Hematopoietic multipotent progenitor cell (in vitro differentiated cells): ENCODE measurements at regions not wholly inside any gene's neighbourhood (a gene's known extent, or its start where the extent isn't known, plus 50 kb on each side); places are given as distances from the start of the nearest gene placed in this dataset.
A peak's percentile ranks its signal among the peaks of the same experiment; 100 is the strongest.
"Not testable (repeated sequence)": the region's sequence is repeated elsewhere in the genome, so short reads cannot be mapped to it uniquely, and the experiment has no call there.

ENCODE experiments used
- DNase-seq, 3 donors: peaks; one replicate each; pipeline ENCODE4 v3.0.0-alpha.2; 2011 to 2015; ENCODE audit warnings: low read depth in 2 of 3, low spot score in 2 of 3

DNA sequence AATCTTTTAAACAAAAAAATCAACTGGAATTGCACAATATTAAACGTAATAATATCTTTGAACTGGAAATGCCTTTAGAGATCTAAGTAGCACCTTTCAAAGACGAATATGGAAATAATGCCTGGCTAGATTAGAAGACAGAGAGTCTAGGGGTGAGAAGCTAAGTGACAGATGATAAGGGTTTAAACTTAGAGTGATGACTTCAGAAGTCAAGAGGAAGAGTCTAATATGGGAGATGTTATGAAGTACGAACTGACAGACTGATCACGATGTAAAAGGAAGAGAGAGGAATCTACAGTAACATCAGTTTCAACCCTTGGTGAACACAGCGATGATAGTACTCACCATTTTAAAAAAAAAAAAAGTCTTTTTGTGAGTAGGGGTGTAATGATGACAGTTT, 57.9 kb downstream of the HINT1 start:
- no peak for DNase-seq

DNA sequence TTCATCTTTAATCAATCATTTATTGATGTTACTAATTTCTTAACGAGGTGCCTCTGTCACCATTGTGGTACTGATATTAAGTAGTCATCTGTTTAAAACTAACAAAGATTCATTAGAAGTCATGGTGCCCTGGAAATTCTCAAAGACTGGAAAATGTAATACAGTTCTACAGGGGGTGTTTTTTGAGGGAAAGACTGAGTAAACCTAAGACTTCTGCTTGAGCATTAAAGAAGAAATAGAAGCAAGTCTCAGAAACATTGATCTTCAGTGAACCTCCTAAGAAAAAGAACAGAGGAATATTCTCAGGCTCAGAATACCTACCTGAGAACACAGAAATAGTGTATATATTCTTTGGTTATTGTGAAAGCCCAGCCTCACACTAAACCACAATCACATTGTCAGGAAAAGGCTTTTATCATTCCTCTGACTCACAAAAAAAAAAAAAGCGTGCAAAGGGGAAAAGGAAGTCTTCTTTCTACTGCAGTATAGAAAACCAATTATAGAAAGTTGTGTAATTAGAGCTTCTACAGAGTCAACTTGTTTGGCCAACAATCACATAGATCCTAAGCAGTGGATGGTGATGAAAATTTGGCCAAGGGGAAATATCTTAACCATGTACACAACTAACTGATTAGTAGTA, 60.8 kb downstream of the HINT1 start:
- peak in 2 of 3 donors; percentile 26 to 43 for DNase-seq

- no peak for DNase-seq
Observed at GRCh38 chr5:131096774-131097710, 68.0 kb downstream of the HINT1 start.

DNA sequence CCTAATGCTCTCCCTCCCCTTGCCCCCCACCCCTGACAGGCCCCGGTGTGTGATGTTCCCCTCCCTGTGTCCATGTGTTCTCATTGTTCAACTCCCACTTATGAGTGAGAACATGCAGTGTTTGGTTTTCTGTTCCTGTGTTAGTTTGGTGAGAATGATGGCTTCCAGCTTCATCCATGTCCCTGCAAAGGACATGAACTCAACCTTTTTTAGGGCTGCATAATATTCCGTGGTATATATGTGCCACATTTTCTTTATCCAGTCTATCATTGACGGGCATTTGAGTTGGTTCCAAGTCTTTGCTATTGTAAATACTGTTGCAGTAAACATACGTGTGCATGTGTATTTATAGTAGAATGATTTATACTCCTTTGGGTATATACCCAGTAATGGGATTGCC, 69.5 kb downstream of the HINT1 start:
- not testable (repeated sequence) for DNase-seq

DNA sequence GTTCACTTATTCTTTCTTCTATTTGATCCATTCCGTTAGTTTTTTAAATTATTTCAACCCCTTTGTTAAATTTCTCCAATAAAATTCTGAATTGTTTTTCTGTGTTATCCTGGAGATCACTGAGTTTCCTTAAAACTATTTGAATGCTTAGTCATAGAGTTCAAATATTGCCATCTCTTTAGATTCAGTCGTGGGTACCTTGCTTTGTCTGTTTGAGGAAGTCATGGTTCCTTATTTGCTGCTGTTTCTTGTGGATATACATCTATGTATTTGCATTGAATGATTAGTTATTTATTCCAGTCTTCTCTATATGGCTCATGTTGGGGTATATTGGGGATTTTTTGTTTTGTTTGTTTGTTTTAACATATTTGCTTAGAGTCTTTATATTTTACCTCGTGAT, 80.6 kb downstream of the HINT1 start:
- no peak for DNase-seq

DNA sequence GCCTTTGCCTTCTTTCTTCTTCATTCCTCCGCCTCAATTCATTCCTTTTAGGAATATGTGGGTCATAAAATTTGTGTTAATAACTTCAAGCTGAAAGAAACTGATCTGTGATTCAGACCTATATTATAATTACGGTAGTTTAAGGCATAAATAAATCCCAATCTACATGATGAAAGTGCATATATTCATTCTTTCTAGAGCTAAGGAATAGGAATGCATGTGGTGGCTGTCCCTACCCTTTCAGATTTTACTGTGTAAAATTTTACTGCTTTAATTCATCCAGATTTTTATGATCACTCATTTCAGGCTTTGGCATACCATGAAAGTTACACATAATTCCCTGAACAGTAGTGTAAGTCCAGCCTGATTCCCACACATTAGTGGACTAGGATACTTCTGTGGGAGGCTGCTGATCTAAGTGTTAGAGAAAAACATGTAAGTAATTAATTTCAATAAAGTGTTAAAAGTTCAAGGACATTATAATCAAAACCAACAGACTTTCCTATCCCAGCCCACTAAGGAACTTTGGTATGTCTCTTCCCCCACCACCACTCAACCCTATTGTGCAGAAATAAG, 83.1 kb downstream of the HINT1 start:
- no peak for DNase-seq

DNA sequence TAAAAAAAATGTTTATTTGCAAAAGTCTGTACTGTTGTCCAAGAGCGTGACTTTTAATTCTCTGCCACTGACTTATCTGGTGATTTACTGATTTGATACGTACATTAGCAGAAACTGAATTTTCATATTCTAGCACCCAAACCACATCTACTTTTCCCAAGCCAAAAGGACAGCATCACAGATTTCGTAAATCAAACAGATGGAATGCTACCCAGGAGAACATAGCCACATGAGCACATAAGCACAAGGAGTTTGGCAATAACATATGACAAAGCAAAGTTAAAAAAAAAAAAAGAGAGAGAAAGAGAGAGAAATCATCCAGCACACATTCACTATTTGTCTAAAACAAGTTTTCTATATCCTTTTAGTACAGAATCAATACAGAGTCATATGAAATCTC, 83.7 kb downstream of the HINT1 start:
- DNase-seq: no peak

- no peak for DNase-seq
Observed at GRCh38 chr5:131079232-131079631, 85.8 kb downstream of the HINT1 start.

DNA sequence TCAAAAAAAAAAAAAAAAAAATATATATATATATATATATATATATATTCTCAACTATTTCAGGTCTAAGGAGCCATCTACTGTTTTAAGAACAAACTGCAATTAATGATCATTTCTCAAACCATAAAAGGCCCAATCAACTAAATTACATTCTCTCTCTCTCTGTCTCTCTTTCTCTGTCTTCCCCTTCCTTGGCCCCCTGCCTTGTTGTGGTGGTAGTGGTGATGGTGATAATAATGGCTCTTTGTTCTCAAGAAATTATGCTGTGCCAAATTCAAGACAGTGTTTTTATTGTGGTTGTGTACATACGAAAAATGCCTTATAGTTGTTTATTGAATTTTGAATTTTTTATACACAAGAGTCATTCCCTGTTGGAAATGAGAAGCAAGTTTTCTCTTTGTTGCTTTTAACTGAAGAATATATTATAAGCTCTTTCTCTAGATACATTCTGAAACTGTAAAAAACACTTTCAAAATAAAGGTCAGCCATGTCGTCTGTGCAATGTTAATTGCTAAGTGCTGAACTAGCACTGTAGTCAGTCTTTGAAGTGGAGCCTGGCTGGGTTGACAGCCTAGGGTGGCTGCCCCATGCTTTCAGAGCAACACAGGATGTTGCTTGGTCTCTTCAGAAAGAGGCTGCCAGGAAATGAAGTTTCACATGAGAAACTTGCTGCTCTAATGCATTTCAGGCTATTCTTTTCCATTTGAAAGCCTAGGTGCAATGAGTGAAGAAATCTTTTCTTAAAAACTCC, 96.0 kb downstream of the HINT1 start:
- peak in 2 of 3 donors; percentile 15 to 21 for DNase-seq

GRCh38 chr5:131068076-131068475, 97.0 kb downstream of the HINT1 start:
- DNase-seq: no peak

DNA sequence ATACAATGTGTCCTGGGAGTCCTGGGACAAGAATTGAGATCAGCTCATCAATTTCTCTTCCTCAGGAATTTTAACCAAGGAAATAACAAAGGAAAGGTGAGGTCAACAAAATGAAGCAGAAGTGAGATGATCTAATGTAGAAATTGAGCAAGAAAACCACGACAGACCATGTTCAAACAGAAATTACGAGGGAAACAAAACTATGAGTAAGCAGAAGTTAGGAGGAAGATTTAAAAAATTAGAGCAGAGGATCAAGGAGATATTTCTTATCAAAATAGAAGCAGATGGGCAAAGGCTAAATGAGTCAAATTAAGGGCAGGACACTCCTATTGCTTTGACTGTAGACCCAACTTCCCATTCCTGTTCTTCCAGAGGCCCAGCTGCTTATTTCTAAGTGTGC, 97.4 kb downstream of the HINT1 start:
- peak in 2 of 3 donors; percentile 7 to 25 for DNase-seq

DNA sequence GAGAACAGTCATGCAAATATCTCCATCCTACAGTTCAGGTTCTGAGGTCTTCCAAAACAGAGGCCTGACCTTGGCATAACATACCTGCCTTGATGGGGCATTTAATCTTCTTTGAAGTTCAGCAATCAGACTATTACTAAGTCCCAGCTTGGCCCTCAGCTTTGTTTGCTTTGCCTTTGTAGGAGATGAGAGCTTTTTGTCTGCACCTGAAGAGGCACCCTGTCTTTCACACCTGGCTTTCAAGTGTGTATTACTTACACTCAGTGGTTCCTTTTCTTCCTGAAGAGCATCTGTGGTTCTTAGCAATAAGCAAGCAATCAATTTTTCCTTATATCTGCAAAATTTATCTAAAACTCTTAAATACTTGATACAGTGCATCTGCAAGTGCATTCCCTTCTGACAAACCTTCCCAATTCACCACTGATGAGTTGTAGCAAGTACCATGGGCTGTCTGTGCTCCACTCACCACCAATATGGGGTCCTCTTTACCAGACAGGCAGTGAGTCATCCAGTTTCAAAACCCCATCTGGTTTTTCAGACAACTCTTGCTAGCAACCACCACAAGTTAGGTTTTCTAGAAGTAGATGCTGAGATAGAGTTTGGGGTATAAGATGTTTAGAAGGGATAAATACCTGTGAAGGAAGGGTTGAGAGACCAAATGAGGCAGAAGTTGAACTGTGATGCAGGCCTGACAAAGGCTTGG, 100.2 kb downstream of the HINT1 start:
- no peak for DNase-seq

- DNase-seq: no peak
Observed at GRCh38 chr5:131042021-131042789, 122.9 kb downstream of the HINT1 start.

DNA sequence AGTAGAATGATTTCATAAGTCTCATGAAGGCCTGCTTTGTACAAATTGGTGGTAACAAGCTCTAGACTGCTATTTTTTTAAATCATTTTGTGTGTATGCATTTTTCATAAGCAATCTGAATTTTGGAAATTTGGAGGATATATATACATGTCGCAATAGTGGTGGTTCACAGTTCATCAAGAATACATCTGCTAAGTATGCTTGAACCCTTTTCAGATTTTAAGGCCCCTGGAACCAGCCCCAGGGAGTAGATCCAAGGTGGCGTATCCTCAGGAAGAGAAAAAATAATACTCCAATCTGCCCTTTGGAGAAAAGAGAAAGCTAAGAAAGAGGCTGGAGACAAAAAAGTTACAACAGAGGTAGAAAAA, 141.6 kb downstream of the HINT1 start:
- no peak for DNase-seq

GRCh38 chr5:131022811-131023497, 142.1 kb downstream of the HINT1 start:
- no peak for DNase-seq

GRCh38 chr5:131021646-131022045, 143.4 kb downstream of the HINT1 start:
- DNase-seq: no peak

DNA sequence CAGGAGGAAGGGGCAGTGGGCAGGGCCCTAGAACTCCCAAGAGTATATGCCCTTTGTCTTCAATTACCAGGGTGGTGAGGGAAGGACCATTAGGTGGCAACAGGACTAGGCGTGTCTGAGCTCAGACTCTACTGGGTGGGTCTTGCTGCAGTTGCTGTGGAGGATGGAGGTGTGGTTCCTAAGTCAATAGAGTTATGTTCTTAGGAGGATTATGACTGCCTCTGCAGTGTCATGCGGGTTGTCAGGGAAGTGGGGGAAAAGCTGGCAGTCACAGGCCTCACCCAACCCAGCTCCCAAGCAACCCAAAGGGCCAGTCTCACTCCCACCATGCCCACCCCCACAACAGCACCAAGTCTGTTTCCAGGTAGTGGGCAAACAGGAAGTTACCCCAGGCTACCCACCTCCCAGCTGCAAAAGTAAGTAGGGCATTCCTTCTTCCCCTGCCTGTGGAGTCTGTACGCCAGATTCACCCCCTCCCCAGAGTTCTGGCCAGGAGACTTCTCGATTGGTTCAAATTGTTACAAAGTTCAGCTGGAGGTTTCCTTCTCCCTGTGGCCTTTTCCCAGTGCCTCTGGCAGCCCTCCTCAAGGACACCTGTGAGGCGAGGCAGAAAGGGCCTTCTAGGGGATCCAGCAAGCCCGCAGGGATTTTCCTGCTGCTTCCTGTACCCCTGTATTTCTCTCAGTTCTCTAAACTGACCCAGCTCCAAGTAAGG, 145.3 kb downstream of the HINT1 start:
- DNase-seq: peak in 2 of 3 donors; percentile 4 to 46

DNA sequence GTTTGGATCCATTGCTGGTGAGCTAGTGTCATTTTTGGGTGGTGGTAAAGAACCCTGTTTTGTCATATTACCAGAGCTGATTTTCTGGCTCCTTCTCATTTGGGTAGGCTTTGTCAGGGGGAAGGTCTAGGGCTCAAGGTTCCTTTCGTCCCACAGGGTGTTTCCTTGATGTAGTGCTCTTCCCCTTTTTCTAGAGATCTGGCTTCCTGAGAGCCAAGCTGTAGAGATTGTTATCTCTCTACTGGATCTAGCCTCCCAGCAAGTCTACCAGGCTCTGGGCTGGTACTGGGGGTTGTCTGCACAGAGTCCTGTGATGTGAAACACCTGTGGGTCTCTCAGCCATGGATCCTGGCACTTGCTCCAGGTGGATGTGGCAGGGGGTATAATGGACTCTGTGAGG, 145.9 kb downstream of the HINT1 start:
- DNase-seq: peak in 2 of 3 donors; percentile 3 to 36
